Inflammatory macrophage treated with lipopolysaccharide for 1 hour (primary cell): ENCODE measurements at regions not wholly inside any gene's neighbourhood (a gene's known extent, or its start where the extent isn't known, plus 50 kb on each side); places are given as distances from the start of the nearest gene placed in this dataset.

ENCODE experiments used
- DNase-seq, 2 donors: peaks; one replicate each; pipeline ENCODE4 v3.0.0-alpha.2; 2020 to 2022

- DNase-seq: no peak
Measured at GRCh38 chr7:9876053-9876452, 1097.6 kb upstream of the PHF14 start.

GRCh38 chr7:9889554-9889953, 1084.1 kb upstream of the PHF14 start:
- DNase-seq: no peak

GRCh38 chr7:9890092-9890491, 1083.6 kb upstream of the PHF14 start:
- no peak for DNase-seq

- no peak for DNase-seq
Measured at GRCh38 chr7:9891056-9891455, 1082.6 kb upstream of the PHF14 start.

- no peak for DNase-seq
Measured at GRCh38 chr7:9900339-9900738, 1073.3 kb upstream of the PHF14 start.

GRCh38 chr7:9921326-9921725, 1052.3 kb upstream of the PHF14 start:
- no peak for DNase-seq

- DNase-seq: no peak
Measured at GRCh38 chr7:9937944-9938631, 1035.6 kb upstream of the PHF14 start.

GRCh38 chr7:9939176-9939575, 1034.5 kb upstream of the PHF14 start:
- no peak for DNase-seq

- DNase-seq: no peak
Measured at GRCh38 chr7:9945131-9945530, 1028.5 kb upstream of the PHF14 start.

- no peak for DNase-seq
Measured at GRCh38 chr7:9945857-9946256, 1027.8 kb upstream of the PHF14 start.

- no peak for DNase-seq
Measured at GRCh38 chr7:9955138-9955537, 1018.5 kb upstream of the PHF14 start.

- DNase-seq: no peak
Measured at GRCh38 chr7:9958486-9958885, 1015.2 kb upstream of the PHF14 start.

GRCh38 chr7:9960460-9960859, 1013.2 kb upstream of the PHF14 start:
- DNase-seq: no peak

- no peak for DNase-seq
Measured at GRCh38 chr7:9961161-9961922, 1012.3 kb upstream of the PHF14 start.

- DNase-seq: no peak
Measured at GRCh38 chr7:9962742-9963141, 1010.9 kb upstream of the PHF14 start.

GRCh38 chr7:9978106-9979064, 995.3 kb upstream of the PHF14 start:
- no peak for DNase-seq

GRCh38 chr7:9981742-9982349, 991.8 kb upstream of the PHF14 start:
- DNase-seq: no peak

GRCh38 chr7:9983048-9983447, 990.6 kb upstream of the PHF14 start:
- no peak for DNase-seq

- DNase-seq: no peak
Measured at GRCh38 chr7:10015687-10016086, 958.0 kb upstream of the PHF14 start.

- no peak for DNase-seq
Measured at GRCh38 chr7:10022480-10022879, 951.2 kb upstream of the PHF14 start.

GRCh38 chr7:10022957-10023356, 950.7 kb upstream of the PHF14 start:
- no peak for DNase-seq

GRCh38 chr7:10034843-10035556, 938.7 kb upstream of the PHF14 start:
- no peak for DNase-seq
